HL-60 (cell line): ENCODE measurements at regions not wholly inside any gene's neighbourhood (a gene's known extent, or its start where the extent isn't known, plus 50 kb on each side); places are given as distances from the start of the nearest gene placed in this dataset.

ENCODE experiments used
- DNase-seq, 2 experiments: peaks; one replicate each; pipeline ENCODE4 v3.0.0-alpha.2; 2010 to 2020; ENCODE audit warnings: low read depth in 1 of 2, low spot score in 1 of 2
- H3K27ac ChIP-seq: fragments of 250-450 bp; sonication (Bioruptor Pico); replicated peaks from 2 replicates; pipeline ENCODE4 v1.5.1; 2020; ENCODE audit warnings: mild to moderate bottlenecking, moderate library complexity
- H3K27me3 ChIP-seq: fragments of 250-450 bp; sonication (Bioruptor Pico); 2 replicates; pipeline ENCODE4 v1.5.1; 2021; ENCODE audit warnings: mild to moderate bottlenecking, moderate library complexity; ENCODE audit not compliant: insufficient read depth, poor library complexity, severe bottlenecking
- H3K4me3 ChIP-seq: replicated peaks from 2 replicates; pipeline ENCODE4 v1.5.1; 2011; ENCODE audit warnings: mild to moderate bottlenecking, control low read depth, low read length; ENCODE audit not compliant: insufficient read depth
- GABPA ChIP-seq: IDR thresholded peaks from 2 replicates; pipeline ENCODE4 v1.6.1; 2012; ENCODE audit warnings: low read depth
- POLR2AphosphoS5 ChIP-seq: IDR thresholded peaks from 2 replicates; pipeline ENCODE4 v1.6.1; 2012; ENCODE audit warnings: low read depth
- REST ChIP-seq: IDR thresholded peaks from 2 replicates; pipeline ENCODE4 v1.6.1; 2012; ENCODE audit warnings: low read depth; ENCODE audit not compliant: insufficient replicate concordance
- SPI1 ChIP-seq: IDR thresholded peaks from 2 replicates; pipeline ENCODE4 v1.6.1; 2012; ENCODE audit warnings: low read depth, mild to moderate bottlenecking, borderline replicate concordance
- TF ChIP-seq, protein P1 (sequence below): IDR thresholded peaks from one replicate; pipeline ENCODE4 v1.5.1; 2011; ENCODE audit warnings: low read length, control low read depth, inconsistent platforms; ENCODE audit not compliant: insufficient read depth

DNA sequence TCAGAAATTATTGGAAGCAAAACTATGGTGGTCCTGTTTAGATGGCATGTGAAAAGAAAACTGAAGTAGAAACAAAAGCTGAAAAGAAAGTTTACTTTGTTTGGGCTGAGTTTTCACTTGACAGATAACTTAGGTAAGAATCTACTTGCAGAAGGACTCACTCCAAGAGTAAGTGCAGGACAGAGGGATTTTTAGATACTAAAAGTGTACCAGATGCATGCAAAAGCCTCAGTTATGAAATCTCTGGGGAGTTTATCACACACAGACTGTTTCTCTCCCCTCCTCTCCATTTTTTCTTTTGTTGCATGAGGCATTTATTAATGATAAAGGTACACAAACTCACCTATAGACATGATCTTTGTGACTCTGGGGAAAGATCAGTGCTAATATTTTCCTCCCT, 127.5 kb upstream of the GIMD1 start:
- no peak overlapping the region for H3K27ac ChIP-seq
- no peaks in the 10 kb centered on the region for H3K27me3 ChIP-seq
- no peak overlapping the region for H3K4me3 ChIP-seq
- no peak for DNase-seq
- TF ChIP-seq POLR2AphosphoS5 (no peak), GABPA (no peak), SPI1 (no peak), REST (no peak)
- TF ChIP-seq, protein P1, sequence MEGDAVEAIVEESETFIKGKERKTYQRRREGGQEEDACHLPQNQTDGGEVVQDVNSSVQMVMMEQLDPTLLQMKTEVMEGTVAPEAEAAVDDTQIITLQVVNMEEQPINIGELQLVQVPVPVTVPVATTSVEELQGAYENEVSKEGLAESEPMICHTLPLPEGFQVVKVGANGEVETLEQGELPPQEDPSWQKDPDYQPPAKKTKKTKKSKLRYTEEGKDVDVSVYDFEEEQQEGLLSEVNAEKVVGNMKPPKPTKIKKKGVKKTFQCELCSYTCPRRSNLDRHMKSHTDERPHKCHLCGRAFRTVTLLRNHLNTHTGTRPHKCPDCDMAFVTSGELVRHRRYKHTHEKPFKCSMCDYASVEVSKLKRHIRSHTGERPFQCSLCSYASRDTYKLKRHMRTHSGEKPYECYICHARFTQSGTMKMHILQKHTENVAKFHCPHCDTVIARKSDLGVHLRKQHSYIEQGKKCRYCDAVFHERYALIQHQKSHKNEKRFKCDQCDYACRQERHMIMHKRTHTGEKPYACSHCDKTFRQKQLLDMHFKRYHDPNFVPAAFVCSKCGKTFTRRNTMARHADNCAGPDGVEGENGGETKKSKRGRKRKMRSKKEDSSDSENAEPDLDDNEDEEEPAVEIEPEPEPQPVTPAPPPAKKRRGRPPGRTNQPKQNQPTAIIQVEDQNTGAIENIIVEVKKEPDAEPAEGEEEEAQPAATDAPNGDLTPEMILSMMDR, result no peak

DNA sequence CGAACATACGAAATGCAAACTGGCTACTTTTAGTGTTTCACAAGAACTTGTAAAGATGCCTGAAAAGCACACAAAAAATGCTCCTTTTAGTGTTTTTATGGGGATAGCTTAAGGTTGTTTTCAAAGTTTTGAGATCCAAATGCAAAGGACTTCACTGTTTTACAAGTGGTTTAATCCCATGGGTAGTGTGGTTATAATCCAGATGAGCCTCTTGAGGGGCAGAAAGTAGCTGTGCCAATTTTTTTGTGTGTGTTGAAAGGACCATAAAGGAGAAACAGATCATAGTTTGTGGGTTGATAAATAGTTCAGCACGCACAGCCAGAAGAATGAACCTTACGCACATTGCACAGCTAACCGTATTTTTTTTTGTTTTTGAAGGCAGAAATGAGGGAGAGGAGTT, 126.9 kb upstream of the GIMD1 start:
- H3K27ac ChIP-seq, result no peak overlapping the region
- H3K4me3 ChIP-seq, result no peak overlapping the region
- TF ChIP-seq REST, result no peak
- TF ChIP-seq, protein P1, result no peak
- TF ChIP-seq POLR2AphosphoS5, result no peak
- no peak for TF ChIP-seq GABPA
- TF ChIP-seq SPI1, result no peak
- no peaks in the 10 kb centered on the region for H3K27me3 ChIP-seq
- DNase-seq, result no peak

GRCh38 chr4:106494066-106494465, 125.5 kb upstream of the GIMD1 start:
- no peaks in the 10 kb centered on the region for H3K27me3 ChIP-seq
- DNase-seq, result no peak
- H3K27ac ChIP-seq, result no peak overlapping the region
- TF ChIP-seq, protein P1, result no peak
- TF ChIP-seq SPI1, result no peak
- TF ChIP-seq REST, result no peak
- TF ChIP-seq GABPA, result no peak
- no peak for TF ChIP-seq POLR2AphosphoS5
- no peak overlapping the region for H3K4me3 ChIP-seq
